ENCODE measurements at regions not wholly inside any gene's neighbourhood (a gene's known extent, or its start where the extent isn't known, plus 50 kb on each side); places are given as distances from the start of the nearest gene placed in this dataset.
A peak's percentile ranks its signal among the peaks of the same experiment; 100 is the strongest.

DNA sequence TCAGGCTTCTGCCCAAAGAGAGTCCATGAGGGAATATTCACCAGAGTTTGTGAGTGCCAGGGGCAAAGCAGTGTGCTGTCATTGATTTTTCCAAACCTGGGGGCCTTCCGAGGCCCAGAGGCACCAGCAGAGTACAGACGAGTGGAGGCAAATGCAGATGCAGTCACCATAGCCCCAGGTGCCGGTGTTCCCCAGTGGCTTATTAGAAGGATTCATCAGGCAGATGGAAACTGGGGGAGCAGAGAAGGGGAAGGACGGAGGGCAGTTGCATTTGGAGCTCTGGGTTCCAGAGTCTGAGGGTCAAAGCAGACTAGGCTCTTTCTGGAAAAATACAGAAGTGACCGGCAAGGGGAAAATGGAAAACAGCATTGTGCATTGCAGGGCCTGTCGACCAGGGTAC lies 184.2 kb downstream of the ANKRD60 start:
- Histone ChIP-seq H3K27ac (ENCODE audit: low read depth) (no peak overlapping the region), H2AFZ (0 out of 2 replicates have a peak overlapping the region, but pooled peaks have one; percentile 47), H3K4me3 (no peak overlapping the region), H3F3A (replicated peaks; ENCODE audit: low read depth) (no peaks in the 10 kb centered on the region), H3K79me2 (replicated peaks; ENCODE audit: insufficient read depth) (no peaks in the 10 kb centered on the region), H4K20me1 (replicated peaks; ENCODE audit: insufficient read depth) (no peaks in the 10 kb centered on the region), H3K9me2 (ENCODE audit: insufficient read depth) (no peaks in the 10 kb centered on the region), H3K27me3 (ENCODE audit: insufficient read depth) (no peaks in the 10 kb centered on the region), H3K4me1 (ENCODE audit: insufficient read depth) (peaks cover 17% of the 10 kb centered on the region), H3K4me2 (no peak overlapping the region), H3K36me3 (ENCODE audit: insufficient read depth) (no peaks in the 10 kb centered on the region)
- DNase-seq (ENCODE audit: low spot score) (no peak), ATAC-seq (no peak)
- 0 out of 3 replicates have a peak, but pooled peaks cover 3% of the 10 kb centered on the region for H3K9me3 Mint-ChIP-seq
- H3K27me3 Mint-ChIP-seq (ENCODE audit: insufficient read depth, low read depth, poor library complexity) = peaks cover 7% of the 10 kb centered on the region
- no peaks in the 10 kb centered on the region for H3K36me3 Mint-ChIP-seq (ENCODE audit: low read depth)
- H3K4me1 Mint-ChIP-seq = peaks cover 28% of the 10 kb centered on the region
- peak overlapping the region; percentile 39; the same call in 1 of the 2 replicates for H3K27ac Mint-ChIP-seq
- H3K4me3 Mint-ChIP-seq = no peak overlapping the region; the same call in 2 of the 3 replicates
- TF ChIP-seq, protein P1, sequence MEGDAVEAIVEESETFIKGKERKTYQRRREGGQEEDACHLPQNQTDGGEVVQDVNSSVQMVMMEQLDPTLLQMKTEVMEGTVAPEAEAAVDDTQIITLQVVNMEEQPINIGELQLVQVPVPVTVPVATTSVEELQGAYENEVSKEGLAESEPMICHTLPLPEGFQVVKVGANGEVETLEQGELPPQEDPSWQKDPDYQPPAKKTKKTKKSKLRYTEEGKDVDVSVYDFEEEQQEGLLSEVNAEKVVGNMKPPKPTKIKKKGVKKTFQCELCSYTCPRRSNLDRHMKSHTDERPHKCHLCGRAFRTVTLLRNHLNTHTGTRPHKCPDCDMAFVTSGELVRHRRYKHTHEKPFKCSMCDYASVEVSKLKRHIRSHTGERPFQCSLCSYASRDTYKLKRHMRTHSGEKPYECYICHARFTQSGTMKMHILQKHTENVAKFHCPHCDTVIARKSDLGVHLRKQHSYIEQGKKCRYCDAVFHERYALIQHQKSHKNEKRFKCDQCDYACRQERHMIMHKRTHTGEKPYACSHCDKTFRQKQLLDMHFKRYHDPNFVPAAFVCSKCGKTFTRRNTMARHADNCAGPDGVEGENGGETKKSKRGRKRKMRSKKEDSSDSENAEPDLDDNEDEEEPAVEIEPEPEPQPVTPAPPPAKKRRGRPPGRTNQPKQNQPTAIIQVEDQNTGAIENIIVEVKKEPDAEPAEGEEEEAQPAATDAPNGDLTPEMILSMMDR (conservative IDR thresholded peaks at IDR 0.05; ENCODE audit: low read depth in 2 of 2) = no peak
- TF ChIP-seq ZNF331 (CRISPR knock-in tag; IDR thresholded peaks at IDR 0.05; ENCODE audit: low read depth) = no peak
- no peak for TF ChIP-seq CREB1 (CRISPR knock-in tag; IDR thresholded peaks at IDR 0.05; ENCODE audit: low read depth)
- TF ChIP-seq, protein P2, sequence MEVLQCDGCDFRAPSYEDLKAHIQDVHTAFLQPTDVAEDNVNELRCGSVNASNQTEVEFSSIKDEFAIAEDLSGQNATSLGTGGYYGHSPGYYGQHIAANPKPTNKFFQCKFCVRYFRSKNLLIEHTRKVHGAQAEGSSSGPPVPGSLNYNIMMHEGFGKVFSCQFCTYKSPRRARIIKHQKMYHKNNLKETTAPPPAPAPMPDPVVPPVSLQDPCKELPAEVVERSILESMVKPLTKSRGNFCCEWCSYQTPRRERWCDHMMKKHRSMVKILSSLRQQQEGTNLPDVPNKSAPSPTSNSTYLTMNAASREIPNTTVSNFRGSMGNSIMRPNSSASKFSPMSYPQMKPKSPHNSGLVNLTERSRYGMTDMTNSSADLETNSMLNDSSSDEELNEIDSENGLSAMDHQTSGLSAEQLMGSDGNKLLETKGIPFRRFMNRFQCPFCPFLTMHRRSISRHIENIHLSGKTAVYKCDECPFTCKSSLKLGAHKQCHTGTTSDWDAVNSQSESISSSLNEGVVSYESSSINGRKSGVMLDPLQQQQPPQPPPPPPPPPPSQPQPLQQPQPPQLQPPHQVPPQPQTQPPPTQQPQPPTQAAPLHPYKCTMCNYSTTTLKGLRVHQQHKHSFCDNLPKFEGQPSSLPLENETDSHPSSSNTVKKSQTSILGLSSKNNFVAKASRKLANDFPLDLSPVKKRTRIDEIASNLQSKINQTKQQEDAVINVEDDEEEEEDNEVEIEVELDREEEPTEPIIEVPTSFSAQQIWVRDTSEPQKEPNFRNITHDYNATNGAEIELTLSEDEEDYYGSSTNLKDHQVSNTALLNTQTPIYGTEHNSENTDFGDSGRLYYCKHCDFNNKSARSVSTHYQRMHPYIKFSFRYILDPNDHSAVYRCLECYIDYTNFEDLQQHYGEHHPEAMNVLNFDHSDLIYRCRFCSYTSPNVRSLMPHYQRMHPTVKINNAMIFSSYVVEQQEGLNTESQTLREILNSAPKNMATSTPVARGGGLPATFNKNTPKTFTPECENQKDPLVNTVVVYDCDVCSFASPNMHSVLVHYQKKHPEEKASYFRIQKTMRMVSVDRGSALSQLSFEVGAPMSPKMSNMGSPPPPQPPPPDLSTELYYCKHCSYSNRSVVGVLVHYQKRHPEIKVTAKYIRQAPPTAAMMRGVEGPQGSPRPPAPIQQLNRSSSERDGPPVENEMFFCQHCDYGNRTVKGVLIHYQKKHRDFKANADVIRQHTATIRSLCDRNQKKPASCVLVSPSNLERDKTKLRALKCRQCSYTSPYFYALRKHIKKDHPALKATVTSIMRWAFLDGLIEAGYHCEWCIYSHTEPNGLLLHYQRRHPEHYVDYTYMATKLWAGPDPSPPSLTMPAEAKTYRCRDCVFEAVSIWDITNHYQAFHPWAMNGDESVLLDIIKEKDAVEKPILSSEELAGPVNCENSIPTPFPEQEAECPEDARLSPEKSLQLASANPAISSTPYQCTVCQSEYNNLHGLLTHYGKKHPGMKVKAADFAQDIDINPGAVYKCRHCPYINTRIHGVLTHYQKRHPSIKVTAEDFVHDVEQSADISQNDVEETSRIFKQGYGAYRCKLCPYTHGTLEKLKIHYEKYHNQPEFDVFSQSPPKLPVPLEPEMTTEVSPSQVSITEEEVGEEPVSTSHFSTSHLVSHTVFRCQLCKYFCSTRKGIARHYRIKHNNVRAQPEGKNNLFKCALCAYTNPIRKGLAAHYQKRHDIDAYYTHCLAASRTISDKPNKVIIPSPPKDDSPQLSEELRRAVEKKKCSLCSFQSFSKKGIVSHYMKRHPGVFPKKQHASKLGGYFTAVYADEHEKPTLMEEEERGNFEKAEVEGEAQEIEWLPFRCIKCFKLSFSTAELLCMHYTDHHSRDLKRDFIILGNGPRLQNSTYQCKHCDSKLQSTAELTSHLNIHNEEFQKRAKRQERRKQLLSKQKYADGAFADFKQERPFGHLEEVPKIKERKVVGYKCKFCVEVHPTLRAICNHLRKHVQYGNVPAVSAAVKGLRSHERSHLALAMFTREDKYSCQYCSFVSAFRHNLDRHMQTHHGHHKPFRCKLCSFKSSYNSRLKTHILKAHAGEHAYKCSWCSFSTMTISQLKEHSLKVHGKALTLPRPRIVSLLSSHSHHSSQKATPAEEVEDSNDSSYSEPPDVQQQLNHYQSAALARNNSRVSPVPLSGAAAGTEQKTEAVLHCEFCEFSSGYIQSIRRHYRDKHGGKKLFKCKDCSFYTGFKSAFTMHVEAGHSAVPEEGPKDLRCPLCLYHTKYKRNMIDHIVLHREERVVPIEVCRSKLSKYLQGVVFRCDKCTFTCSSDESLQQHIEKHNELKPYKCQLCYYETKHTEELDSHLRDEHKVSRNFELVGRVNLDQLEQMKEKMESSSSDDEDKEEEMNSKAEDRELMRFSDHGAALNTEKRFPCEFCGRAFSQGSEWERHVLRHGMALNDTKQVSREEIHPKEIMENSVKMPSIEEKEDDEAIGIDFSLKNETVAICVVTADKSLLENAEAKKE (CRISPR knock-in tag; IDR thresholded peaks at IDR 0.05) = no peak
- TF ChIP-seq, protein P3, sequence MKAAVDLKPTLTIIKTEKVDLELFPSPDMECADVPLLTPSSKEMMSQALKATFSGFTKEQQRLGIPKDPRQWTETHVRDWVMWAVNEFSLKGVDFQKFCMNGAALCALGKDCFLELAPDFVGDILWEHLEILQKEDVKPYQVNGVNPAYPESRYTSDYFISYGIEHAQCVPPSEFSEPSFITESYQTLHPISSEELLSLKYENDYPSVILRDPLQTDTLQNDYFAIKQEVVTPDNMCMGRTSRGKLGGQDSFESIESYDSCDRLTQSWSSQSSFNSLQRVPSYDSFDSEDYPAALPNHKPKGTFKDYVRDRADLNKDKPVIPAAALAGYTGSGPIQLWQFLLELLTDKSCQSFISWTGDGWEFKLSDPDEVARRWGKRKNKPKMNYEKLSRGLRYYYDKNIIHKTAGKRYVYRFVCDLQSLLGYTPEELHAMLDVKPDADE (IDR thresholded peaks at IDR 0.05) = no peak
- TF ChIP-seq JUNB (IDR thresholded peaks at IDR 0.05; ENCODE audit: unreplicated experiment) = no peak
- TF ChIP-seq STAT1 (IDR thresholded peaks at IDR 0.05; ENCODE audit: unreplicated experiment) = no peak
- TF ChIP-seq, protein P4, sequence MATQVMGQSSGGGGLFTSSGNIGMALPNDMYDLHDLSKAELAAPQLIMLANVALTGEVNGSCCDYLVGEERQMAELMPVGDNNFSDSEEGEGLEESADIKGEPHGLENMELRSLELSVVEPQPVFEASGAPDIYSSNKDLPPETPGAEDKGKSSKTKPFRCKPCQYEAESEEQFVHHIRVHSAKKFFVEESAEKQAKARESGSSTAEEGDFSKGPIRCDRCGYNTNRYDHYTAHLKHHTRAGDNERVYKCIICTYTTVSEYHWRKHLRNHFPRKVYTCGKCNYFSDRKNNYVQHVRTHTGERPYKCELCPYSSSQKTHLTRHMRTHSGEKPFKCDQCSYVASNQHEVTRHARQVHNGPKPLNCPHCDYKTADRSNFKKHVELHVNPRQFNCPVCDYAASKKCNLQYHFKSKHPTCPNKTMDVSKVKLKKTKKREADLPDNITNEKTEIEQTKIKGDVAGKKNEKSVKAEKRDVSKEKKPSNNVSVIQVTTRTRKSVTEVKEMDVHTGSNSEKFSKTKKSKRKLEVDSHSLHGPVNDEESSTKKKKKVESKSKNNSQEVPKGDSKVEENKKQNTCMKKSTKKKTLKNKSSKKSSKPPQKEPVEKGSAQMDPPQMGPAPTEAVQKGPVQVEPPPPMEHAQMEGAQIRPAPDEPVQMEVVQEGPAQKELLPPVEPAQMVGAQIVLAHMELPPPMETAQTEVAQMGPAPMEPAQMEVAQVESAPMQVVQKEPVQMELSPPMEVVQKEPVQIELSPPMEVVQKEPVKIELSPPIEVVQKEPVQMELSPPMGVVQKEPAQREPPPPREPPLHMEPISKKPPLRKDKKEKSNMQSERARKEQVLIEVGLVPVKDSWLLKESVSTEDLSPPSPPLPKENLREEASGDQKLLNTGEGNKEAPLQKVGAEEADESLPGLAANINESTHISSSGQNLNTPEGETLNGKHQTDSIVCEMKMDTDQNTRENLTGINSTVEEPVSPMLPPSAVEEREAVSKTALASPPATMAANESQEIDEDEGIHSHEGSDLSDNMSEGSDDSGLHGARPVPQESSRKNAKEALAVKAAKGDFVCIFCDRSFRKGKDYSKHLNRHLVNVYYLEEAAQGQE (IDR thresholded peaks at IDR 0.05; ENCODE audit: unreplicated experiment) = no peak
- no peak for TF ChIP-seq ZNF114 (CRISPR knock-in tag; IDR thresholded peaks at IDR 0.05)
